ENCODE measurements at regions not wholly inside any gene's neighbourhood (a gene's known extent, or its start where the extent isn't known, plus 50 kb on each side); places are given as distances from the start of the nearest gene placed in this dataset.
"Not testable (repeated sequence)": the region's sequence is repeated elsewhere in the genome, so short reads cannot be mapped to it uniquely, and the experiment has no call there.

DNA sequence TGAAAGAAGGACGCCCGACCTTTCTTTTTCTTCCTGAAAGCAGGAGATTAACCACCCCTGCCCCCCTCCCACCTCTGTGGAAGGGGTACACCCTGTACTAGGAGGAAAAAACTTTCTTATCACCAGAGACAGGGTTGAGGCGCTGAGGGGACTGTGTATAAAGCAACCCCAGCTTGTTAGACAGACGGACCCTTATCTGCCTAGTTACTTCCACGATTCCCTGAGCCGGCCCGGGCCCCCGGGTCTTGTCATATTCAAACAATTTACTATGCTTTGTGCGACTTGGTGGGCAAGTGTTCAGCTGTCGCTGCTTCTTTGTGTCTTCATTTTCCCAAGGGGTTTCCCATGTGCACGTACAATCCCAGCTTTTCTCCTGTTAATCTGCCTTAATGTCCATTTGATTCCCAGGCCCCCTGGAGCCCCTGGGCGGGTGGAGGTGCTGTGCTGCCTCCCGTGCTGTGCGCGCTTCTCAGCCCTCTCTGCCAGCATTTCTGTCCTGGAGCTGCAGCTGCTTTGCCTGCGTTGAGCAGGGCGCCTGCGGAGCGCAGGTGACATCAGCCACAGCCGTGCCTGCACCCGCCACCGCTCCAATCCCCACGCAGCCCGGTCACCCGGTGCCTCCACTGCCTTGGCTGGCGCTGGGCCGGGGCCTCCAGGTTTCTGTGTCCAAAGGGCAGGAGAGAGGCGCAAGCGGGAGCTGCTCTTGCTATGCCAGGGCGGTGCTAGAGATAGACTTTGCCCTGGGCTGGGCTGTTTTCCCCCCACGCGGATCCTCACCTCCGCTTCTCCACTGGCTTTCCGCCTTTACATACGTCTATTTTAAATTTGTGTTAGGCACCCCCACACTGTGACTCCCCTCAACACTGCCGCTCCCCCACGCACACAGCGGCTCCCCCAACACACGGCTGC, 96.2 kb downstream of the TTLL2 start:
- DNase-seq (ENCODE audit: low read depth) = no peak
- TF ChIP-seq, protein P1, sequence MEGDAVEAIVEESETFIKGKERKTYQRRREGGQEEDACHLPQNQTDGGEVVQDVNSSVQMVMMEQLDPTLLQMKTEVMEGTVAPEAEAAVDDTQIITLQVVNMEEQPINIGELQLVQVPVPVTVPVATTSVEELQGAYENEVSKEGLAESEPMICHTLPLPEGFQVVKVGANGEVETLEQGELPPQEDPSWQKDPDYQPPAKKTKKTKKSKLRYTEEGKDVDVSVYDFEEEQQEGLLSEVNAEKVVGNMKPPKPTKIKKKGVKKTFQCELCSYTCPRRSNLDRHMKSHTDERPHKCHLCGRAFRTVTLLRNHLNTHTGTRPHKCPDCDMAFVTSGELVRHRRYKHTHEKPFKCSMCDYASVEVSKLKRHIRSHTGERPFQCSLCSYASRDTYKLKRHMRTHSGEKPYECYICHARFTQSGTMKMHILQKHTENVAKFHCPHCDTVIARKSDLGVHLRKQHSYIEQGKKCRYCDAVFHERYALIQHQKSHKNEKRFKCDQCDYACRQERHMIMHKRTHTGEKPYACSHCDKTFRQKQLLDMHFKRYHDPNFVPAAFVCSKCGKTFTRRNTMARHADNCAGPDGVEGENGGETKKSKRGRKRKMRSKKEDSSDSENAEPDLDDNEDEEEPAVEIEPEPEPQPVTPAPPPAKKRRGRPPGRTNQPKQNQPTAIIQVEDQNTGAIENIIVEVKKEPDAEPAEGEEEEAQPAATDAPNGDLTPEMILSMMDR (IDR thresholded peaks at IDR 0.05; ENCODE audit: insufficient read depth, low read length, severe bottlenecking) = no peak
- Histone ChIP-seq H3K27me3 (ENCODE audit: control insufficient read depth, insufficient read depth, low read length) (no peaks in the 10 kb centered on the region), H3K4me3 (ENCODE audit: low read depth, low read length) (no peak overlapping the region), H3K36me3 (ENCODE audit: control insufficient read depth, insufficient read depth, low read length) (no peaks in the 10 kb centered on the region)
- no peak for FAIRE-seq

DNA sequence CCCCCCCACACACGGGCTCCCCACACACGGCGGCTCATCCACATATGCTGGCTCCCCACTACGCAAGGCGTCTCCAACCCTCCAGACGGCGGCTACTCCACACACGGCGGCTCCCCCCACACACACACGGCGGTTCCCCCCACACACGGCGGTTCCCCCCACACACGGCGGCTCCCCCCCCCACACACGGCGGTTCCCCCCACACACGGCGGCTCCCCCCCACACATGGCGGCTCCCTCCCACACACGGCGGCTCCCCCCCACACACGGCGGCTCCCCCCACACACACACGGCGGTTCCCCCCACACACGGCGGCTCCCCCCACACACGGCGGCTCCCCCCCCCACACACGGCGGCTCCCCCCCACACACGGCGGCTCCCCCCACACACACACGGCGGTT, 97.1 kb downstream of the TTLL2 start:
- H3K36me3 ChIP-seq (ENCODE audit: control insufficient read depth, insufficient read depth, low read length); H3K4me3 ChIP-seq (ENCODE audit: low read depth, low read length); H3K27me3 ChIP-seq (ENCODE audit: control insufficient read depth, insufficient read depth, low read length); DNase-seq (ENCODE audit: low read depth); FAIRE-seq: not testable (repeated sequence)

DNA sequence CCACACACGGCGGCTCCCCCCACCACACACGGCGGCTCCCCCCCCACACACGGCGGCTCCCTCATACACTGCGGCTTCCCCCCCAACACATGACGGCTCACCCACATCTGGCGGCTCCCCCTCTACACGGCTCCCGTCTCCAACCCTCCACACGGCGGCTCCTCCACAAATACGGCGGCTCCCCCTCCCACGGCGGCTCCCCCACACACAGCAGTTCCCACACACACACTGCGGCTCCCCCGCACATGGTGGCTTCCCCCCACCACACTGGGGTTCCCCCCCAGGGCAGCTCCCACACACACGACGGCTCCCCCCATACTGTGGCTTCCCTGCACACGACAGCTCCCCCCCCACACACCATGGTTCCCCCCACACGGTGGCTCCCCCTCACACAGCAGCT, 98.0 kb downstream of the TTLL2 start:
- TF ChIP-seq, protein P1 (IDR thresholded peaks at IDR 0.05; ENCODE audit: insufficient read depth, low read length, severe bottlenecking) = no peak
- FAIRE-seq (no peak), DNase-seq (ENCODE audit: low read depth) (no peak)
- H3K27me3 ChIP-seq (ENCODE audit: control insufficient read depth, insufficient read depth, low read length) = no peaks in the 10 kb centered on the region
- no peaks in the 10 kb centered on the region for H3K36me3 ChIP-seq (ENCODE audit: control insufficient read depth, insufficient read depth, low read length)
- no peak overlapping the region for H3K4me3 ChIP-seq (ENCODE audit: low read depth, low read length)

DNA sequence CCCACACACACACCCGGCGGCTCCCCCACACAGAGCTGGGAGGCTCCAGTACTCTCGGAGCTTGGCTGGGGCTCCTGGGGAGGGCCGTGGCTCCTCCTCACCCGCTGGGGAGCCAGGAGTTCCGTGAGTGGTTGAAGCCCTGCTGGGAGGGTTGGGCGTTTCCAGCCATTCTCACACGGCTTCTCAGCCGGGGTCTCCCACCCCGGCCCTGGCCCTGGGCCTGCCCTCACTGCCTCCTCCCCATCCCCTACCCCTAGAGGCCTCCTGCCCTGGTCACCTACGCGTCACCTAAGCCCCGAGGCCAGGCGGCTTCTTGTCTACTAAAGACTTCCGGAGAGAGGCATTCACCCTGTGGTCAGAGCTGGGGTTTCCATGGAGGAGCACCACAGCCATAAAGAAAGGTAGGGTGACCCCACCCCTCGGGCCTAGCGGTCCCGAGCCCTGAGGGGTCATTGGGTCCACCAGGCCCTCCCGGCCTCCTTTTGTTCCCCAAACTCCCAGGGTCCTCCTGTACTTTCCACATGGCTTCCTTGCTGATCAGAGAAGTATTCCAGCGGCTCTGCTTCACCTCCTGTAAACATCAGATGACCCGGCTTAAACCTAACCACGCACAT, 99.3 kb downstream of the TTLL2 start:
- TF ChIP-seq, protein P1 (IDR thresholded peaks at IDR 0.05; ENCODE audit: insufficient read depth, low read length, severe bottlenecking) = no peak
- Histone ChIP-seq H3K27me3 (ENCODE audit: control insufficient read depth, insufficient read depth, low read length) (no peaks in the 10 kb centered on the region), H3K4me3 (ENCODE audit: low read depth, low read length) (no peak overlapping the region), H3K36me3 (ENCODE audit: control insufficient read depth, insufficient read depth, low read length) (no peaks in the 10 kb centered on the region)
- FAIRE-seq (no peak), DNase-seq (ENCODE audit: low read depth) (no peak)

DNA sequence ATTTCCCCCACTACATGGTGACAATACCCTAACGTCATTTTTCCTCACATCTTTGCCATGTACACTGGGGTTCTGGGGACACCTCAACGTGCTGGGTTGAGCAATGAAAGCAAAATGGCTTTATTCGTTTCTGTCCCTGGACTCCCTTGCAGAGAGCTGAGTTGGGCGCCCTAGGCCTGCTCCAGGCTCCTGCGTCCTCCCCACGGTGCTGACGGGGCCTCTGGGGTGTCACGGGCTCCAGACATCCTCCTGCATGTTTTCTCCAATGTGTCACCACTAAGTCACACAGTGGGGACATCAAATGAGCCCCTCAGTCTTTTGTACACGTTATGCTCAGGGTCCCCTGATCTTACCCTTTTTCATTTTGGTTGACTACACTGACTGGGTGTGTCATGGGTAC, 99.8 kb downstream of the TTLL2 start:
- DNase-seq (ENCODE audit: low read depth) (no peak), FAIRE-seq (no peak)
- TF ChIP-seq, protein P1 (IDR thresholded peaks at IDR 0.05; ENCODE audit: insufficient read depth, low read length, severe bottlenecking) = no peak
- Histone ChIP-seq H3K4me3 (ENCODE audit: low read depth, low read length) (no peak overlapping the region), H3K36me3 (ENCODE audit: control insufficient read depth, insufficient read depth, low read length) (no peaks in the 10 kb centered on the region), H3K27me3 (ENCODE audit: control insufficient read depth, insufficient read depth, low read length) (no peaks in the 10 kb centered on the region)

DNA sequence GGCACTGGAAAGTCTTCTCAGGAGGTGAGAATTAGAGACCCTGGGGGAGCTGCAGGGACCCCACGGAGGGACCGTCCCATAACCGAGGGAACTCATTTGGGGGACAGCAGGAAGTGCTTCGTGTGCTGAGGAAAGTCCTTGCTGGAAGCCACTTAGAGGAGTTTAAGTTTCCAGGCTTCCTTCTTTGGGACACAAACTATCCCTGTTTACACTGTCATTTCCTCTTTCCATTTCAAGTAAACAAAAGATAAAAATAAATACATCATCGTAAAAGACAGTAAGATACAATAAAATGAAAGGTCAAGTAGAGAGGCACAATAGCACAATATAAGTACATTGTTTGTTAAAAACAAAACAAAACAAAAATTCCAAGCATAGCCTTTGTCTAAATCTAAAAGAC, 101.2 kb downstream of the TTLL2 start:
- no peaks in the 10 kb centered on the region for H3K27me3 ChIP-seq (ENCODE audit: control insufficient read depth, insufficient read depth, low read length)
- no peak for FAIRE-seq
- no peak for DNase-seq (ENCODE audit: low read depth)
- TF ChIP-seq, protein P1 (IDR thresholded peaks at IDR 0.05; ENCODE audit: insufficient read depth, low read length, severe bottlenecking) = no peak
- H3K36me3 ChIP-seq (ENCODE audit: control insufficient read depth, insufficient read depth, low read length) = no peaks in the 10 kb centered on the region
- no peak overlapping the region for H3K4me3 ChIP-seq (ENCODE audit: low read depth, low read length)

Measured in bronchial epithelial cell (primary cell).